Endodermal cell (in vitro differentiated cells): ENCODE measurements at regions not wholly inside any gene's neighbourhood (a gene's known extent, or its start where the extent isn't known, plus 50 kb on each side); places are given as distances from the start of the nearest gene placed in this dataset.

ENCODE experiments used
- DNase-seq: peaks from one replicate; pipeline ENCODE4 v3.0.0-alpha.2; 2017
- H3K27ac ChIP-seq: 2 replicates; pipeline ENCODE4 v1.5.1; 2013; ENCODE audit warnings: mild to moderate bottlenecking, low read depth, low read length, moderate library complexity
- H3K27me3 ChIP-seq: 2 replicates; pipeline ENCODE4 v1.6.1; 2013; ENCODE audit warnings: mild to moderate bottlenecking, low read length, moderate library complexity; ENCODE audit not compliant: insufficient read depth, control insufficient read depth, poor library complexity, severe bottlenecking
- H3K36me3 ChIP-seq: 2 replicates; pipeline ENCODE4 v1.7.0; 2013; ENCODE audit warnings: mild to moderate bottlenecking, low read length, moderate library complexity; ENCODE audit not compliant: control insufficient read depth, insufficient read depth
- H3K4me1 ChIP-seq: one replicate; pipeline ENCODE4 v1.7.0; 2013; ENCODE audit warnings: low read length; ENCODE audit not compliant: control insufficient read depth, insufficient read depth
- H3K4me3 ChIP-seq: 2 replicates; pipeline ENCODE4 v1.5.1; 2013; ENCODE audit warnings: mild to moderate bottlenecking, low read length, moderate library complexity
- H3K9ac ChIP-seq: 2 replicates; pipeline ENCODE4 v1.6.1; 2013; ENCODE audit warnings: mild to moderate bottlenecking, low read length, moderate library complexity; ENCODE audit not compliant: poor library complexity, severe bottlenecking; ENCODE audit errors: extremely low read depth
- H3K9me3 ChIP-seq: 2 replicates; pipeline ENCODE4 v1.6.1; 2013; ENCODE audit warnings: mild to moderate bottlenecking, low read length, moderate library complexity; ENCODE audit not compliant: control insufficient read depth
- H3K27ac Mint-ChIP-seq: 2 replicates; pipeline ENCODE4 v1.8.0; 2020; ENCODE audit warnings: mixed read lengths
- H3K27me3 Mint-ChIP-seq: 2 replicates; pipeline ENCODE4 v1.8.0; 2021; ENCODE audit warnings: mild to moderate bottlenecking, mixed read lengths; ENCODE audit not compliant: insufficient read depth
- H3K36me3 Mint-ChIP-seq: 2 replicates; pipeline ENCODE4 v1.8.0; 2020; ENCODE audit warnings: low read depth, mixed read lengths
- H3K4me1 Mint-ChIP-seq: 2 replicates; pipeline ENCODE4 v1.8.0; 2020; ENCODE audit warnings: mixed read lengths
- H3K4me3 Mint-ChIP-seq: 2 replicates; pipeline ENCODE4 v1.8.0; 2020; ENCODE audit warnings: mild to moderate bottlenecking, moderate library complexity, mixed read lengths
- H3K9me3 Mint-ChIP-seq: 2 replicates; pipeline ENCODE4 v1.8.0; 2020; ENCODE audit warnings: mild to moderate bottlenecking, mixed read lengths
- WGBS, 2 experiments: methylation state at CpG; one replicate each; pipeline versions ENCODE4 v1.1.5 to v1.1.7; 2013; ENCODE audit warnings: missing lambda C conversion rate in 2 of 2, mixed read lengths in 1 of 2; ENCODE audit not compliant: insufficient coverage in 1 of 2, insufficient read length in 1 of 2; 5-methylcytosine and 5-hydroxymethylcytosine counted together
- TF ChIP-seq, protein P1 (sequence below): fragments of 200-600 bp; sonication (generic); conservative IDR thresholded peaks from 2 replicates; pipeline ENCODE4 v1.5.0; 2021; ENCODE audit warnings: antibody characterized with exemption, mild to moderate bottlenecking

DNA sequence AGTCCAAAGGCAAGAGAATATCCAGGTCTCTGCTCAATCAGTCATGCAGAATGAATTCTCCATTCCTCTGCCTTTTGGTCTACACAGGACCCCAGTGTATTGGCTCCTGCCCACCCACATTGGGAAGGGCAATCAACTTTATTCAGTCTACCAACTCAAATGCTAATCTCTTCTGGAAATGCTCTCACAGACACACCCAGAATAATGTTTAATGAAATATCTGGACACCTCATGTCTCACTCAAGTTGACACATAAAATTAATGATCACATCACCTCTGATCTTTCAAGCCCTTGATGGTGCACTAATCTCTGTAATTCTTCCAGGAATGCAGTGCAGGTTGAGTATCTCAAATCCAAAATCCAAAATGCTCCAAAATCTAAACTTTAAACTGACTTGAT lies 315.6 kb downstream of the HRH4 start:
- Mint-ChIP-seq H3K4me3 (no peak overlapping the region), H3K27ac (no peak overlapping the region), H3K36me3 (no peaks in the 10 kb centered on the region), H3K27me3 (no peaks in the 10 kb centered on the region), H3K9me3 (peaks cover 1% of the 10 kb centered on the region), H3K4me1 (peaks cover 18% of the 10 kb centered on the region)
- H3K9me3 ChIP-seq: no peaks in the 10 kb centered on the region
- TF ChIP-seq, protein P1, sequence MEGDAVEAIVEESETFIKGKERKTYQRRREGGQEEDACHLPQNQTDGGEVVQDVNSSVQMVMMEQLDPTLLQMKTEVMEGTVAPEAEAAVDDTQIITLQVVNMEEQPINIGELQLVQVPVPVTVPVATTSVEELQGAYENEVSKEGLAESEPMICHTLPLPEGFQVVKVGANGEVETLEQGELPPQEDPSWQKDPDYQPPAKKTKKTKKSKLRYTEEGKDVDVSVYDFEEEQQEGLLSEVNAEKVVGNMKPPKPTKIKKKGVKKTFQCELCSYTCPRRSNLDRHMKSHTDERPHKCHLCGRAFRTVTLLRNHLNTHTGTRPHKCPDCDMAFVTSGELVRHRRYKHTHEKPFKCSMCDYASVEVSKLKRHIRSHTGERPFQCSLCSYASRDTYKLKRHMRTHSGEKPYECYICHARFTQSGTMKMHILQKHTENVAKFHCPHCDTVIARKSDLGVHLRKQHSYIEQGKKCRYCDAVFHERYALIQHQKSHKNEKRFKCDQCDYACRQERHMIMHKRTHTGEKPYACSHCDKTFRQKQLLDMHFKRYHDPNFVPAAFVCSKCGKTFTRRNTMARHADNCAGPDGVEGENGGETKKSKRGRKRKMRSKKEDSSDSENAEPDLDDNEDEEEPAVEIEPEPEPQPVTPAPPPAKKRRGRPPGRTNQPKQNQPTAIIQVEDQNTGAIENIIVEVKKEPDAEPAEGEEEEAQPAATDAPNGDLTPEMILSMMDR: no peak
- H3K27ac ChIP-seq: no peak overlapping the region
- H3K9ac ChIP-seq: no peak overlapping the region
- H3K4me3 ChIP-seq: no peak overlapping the region
- no peak for DNase-seq
- no peaks in the 10 kb centered on the region for H3K36me3 ChIP-seq
- peaks cover 10% of the 10 kb centered on the region for H3K4me1 ChIP-seq
- no peaks in the 10 kb centered on the region for H3K27me3 ChIP-seq

DNA sequence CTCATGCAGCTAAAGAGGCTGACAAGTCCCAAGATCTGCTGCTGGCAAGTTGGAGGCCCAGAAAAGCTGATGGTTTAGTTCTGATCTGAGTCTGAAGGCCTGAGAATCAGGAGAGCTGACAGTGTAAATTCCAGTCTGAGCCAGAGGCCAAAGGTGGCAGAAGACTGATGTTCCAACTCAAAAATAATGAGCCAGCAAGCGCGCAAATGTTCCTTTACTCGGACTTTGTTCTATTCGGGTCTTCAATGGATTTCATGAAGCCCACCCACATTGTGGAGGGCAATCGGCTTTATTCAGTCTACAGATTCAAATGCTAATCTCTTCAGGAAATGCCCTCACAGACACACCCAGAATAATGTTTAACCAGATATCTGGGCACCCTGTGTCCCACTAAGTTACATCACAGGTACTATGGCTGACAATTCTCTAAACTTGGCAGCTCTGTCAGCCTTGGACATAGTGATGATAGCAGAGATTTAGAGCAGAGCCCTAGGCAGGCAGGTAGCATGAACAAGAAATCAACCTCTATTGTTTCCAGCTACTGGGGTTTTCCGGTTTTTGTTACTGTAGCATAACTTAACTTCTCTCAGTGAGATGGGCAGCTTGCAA lies 318.5 kb downstream of the HRH4 start:
- H3K4me1 ChIP-seq: peaks cover 10% of the 10 kb centered on the region
- no peaks in the 10 kb centered on the region for H3K9me3 ChIP-seq
- Mint-ChIP-seq H3K9me3 (peaks cover 1% of the 10 kb centered on the region), H3K27me3 (no peaks in the 10 kb centered on the region), H3K4me1 (peaks cover 18% of the 10 kb centered on the region), H3K27ac (no peak overlapping the region), H3K36me3 (no peaks in the 10 kb centered on the region), H3K4me3 (no peak overlapping the region)
- H3K4me3 ChIP-seq: no peak overlapping the region
- TF ChIP-seq, protein P1: no peak
- WGBS, 2 experiments: 78 to 79% methylated on average over 5 to 6 of the region's 6 CpGs
- no peak overlapping the region for H3K9ac ChIP-seq
- H3K27ac ChIP-seq: no peak overlapping the region
- DNase-seq: no peak
- H3K27me3 ChIP-seq: peaks cover 4% of the 10 kb centered on the region
- no peaks in the 10 kb centered on the region for H3K36me3 ChIP-seq

DNA sequence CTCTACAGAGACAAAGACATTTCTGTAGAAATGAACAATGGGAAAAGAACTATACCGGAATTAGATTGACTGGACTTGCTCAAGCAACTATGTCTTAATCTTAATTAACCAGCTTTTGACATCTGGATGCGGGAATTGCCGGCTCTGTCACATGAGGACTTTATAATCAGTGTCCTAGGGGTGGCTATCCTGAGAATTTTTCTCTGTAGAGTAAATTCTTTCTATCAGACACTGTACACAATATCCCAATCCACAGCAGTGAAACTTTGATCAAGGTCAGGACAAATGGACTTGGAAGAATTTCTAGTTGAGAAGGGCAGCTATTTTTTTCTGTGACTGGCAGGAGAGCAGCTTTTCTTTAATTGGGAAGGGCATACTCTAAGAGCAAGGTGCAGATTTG lies 322.1 kb downstream of the HRH4 start:
- no peaks in the 10 kb centered on the region for H3K27me3 Mint-ChIP-seq
- Histone ChIP-seq H3K9ac (no peak overlapping the region), H3K4me3 (no peak overlapping the region), H3K27me3 (peaks cover 4% of the 10 kb centered on the region), H3K27ac (no peak overlapping the region), H3K4me1 (peaks cover 10% of the 10 kb centered on the region), H3K36me3 (no peaks in the 10 kb centered on the region), H3K9me3 (no peaks in the 10 kb centered on the region)
- no peak overlapping the region for H3K4me3 Mint-ChIP-seq
- no peaks in the 10 kb centered on the region for H3K36me3 Mint-ChIP-seq
- DNase-seq: no peak
- H3K27ac Mint-ChIP-seq: no peak overlapping the region
- peaks cover 1% of the 10 kb centered on the region for H3K9me3 Mint-ChIP-seq
- H3K4me1 Mint-ChIP-seq: peaks cover 16% of the 10 kb centered on the region
- 92 to 100% methylated on average over 1 to 3 of the region's 3 CpGs for WGBS, 2 experiments
- TF ChIP-seq, protein P1: no peak
